ENCODE measurements at regions not wholly inside any gene's neighbourhood (a gene's known extent, or its start where the extent isn't known, plus 50 kb on each side); places are given as distances from the start of the nearest gene placed in this dataset.

DNA sequence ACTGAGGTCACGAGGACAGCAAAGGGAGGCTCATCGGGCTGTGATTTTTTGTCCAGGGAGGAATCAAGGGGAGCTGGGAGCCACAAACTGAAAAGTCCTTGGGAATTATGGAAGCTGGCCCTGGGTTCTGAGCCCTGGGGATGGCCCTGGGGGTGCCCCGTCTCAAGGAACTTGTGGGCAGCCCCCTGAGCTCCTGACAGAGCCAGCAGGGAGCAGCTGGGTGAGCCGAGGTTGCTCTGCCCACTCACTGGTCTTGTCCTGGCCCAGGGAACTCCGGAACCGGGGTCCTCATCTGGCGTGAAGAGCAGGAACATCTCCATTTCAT, 61.3 kb upstream of the HDAC4 start:
- DNase-seq (ENCODE audit: low read depth, low spot score) = no peak

- DNase-seq (ENCODE audit: low read depth, low spot score) = no peak
Measured at GRCh38 chr2:239461291-239462190, 60.7 kb upstream of the HDAC4 start.

DNA sequence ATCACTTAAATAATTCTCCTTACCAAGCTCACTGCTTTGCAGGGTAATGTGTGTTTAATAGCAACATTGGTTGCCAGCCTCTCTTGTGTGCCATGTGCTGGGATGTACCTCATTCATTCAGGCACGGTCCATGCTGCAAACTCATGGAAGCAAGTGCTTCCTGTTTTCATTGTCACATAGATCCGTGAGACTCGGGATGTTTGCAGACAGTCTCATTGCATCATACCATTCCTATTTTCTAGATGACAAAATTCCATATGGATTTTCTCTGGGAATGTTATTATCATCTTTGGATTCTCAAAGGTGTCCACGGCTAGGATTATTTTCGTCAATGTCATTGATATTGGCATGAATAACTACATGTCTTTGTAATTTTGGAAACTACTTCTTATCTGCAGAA, 60.0 kb upstream of the HDAC4 start:
- DNase-seq (ENCODE audit: low read depth, low spot score) = no peak

DNA sequence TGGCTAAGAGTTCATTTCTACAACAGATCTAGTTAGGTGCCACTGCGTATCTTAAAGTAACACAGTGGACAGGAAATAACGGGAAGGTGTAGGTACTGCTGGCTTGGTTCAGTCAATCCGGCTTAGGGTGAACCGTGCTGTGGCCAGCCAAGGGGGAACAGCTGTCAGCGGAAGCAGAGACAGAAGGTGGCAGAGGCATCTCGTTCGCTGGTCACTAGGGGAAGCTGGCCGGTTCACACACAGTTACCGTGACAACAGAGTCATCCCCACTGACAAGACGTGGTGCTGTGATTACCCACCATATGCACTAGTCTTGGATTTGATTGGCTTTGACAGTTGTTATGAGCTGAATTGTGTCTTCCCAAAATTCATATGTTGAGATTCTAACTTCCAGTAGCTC, 58.8 kb upstream of the HDAC4 start:
- no peak for DNase-seq (ENCODE audit: low read depth, low spot score)

DNA sequence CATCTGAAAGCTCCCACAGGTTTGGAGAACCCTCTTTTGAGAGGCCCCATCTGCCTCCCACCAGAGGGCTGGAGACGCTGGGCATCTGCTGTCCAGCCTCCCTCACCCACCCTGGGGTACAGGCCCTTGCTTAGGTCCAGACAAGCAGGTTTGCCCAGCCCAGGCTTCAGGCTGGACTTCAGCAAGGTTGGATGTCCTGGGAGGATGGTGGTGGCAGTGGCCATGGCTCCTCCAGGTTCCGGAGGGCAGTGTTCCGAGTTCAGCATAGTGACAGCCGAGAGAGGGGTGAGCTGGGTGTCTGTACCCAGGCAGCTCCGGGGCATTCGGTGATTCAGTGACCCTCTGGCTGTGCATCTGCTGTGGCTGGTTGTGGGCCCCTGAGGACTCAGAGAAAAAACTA, 58.2 kb upstream of the HDAC4 start:
- no peak for DNase-seq (ENCODE audit: low read depth, low spot score)

DNA sequence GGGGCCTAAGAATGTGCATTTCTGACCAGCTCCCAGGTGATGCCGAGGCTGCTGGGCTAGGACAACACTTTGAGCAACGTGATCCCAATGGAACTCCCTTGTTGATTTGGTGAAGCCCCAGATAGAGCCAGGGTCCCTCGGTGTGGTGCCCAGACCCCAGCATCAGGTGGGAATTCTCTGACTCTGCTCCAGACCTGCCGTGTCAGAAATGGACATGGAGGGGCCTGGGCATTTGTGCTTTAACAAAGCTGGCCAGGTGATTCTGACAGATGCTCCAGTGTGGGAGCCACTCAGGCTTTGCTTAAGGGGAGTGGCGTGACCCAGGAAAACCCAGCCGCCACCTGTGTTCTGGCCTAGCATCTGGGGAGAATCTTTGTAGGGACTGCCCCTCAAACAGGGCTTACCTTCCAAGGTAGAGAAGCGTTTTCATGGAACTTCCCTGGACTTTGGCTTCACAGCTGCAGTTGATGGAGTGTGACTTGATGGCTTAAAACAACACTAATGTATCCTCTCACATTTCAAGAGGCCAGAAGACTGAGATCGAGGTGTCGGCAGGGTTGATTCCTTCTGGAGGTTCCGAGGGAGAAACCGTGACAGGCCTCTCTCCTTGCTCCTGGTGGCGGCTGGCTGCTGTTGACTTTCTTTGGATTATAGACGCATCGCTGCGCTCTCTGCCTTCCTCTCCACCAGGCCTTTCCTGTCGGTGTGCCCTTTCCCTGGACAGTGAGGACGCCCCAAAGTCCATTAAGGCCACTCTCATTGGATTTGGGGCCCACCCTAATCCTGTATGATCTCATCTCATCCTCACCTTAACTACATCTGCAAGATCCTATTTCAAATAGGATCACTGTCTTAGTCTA, 57.0 kb upstream of the HDAC4 start:
- no peak for DNase-seq (ENCODE audit: low read depth, low spot score)

GRCh38 chr2:239456940-239457339, 56.1 kb upstream of the HDAC4 start:
- no peak for DNase-seq (ENCODE audit: low read depth, low spot score)

DNA sequence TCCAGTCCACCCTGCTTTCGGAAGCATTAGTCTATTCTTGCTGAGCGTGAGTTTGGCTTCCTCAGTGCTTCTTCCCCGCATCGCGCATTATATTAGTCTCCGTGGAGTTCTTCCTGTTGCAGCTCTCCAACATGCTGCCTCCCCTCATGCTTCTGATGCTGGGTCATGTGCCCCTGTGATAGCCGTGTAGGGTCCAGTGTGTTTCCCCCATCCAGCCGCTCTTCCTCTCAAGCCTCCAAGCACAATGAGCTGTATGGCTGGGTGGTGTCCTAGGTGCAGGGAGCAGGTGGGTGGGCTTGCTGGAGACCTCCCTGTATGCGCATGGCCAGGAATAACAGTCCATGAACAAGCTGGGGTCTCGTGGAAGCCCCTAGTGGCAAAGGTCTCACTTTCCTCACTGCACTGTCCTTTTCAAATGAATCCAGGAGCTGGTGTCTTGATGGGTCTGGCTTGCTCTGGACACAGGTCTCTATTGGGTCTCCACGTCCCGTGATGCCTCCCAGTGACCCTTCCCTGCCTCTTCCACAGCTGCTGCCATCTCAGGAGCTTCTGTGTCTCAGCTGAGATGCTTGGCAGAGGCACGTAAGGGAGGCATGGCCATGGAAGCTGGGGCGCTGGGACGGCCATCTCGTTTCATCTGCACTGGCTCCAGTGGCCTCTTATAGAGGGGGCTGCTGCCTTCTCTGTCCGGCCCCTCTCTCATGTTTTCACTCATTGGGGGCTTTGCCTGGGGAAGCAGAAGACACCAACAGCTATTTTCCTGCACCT, 54.8 kb upstream of the HDAC4 start:
- DNase-seq (ENCODE audit: low read depth, low spot score) = no peak

GRCh38 chr2:239454507-239454906, 53.7 kb upstream of the HDAC4 start:
- no peak for DNase-seq (ENCODE audit: low read depth, low spot score)

All from ELF-1 (cell line).